IMR-90 (cell line): ENCODE measurements at regions not wholly inside any gene's neighbourhood (a gene's known extent, or its start where the extent isn't known, plus 50 kb on each side); places are given as distances from the start of the nearest gene placed in this dataset.

Source experiments
- ATAC-seq: fragments of 200-7000 bp; cut with Tn5 transposase; 2 replicates; pipeline ENCODE4 v1.9.1; 2020; ENCODE audit warnings: low read depth, mild to moderate bottlenecking, moderate library complexity
- BruUV-seq: library from RNA; stranded (reverse); fragments of 400-500 nt; replicated peaks from 2 replicates; lab custom pipeline; 2021; lab: Mats Ljungman, UMichigan
- CTCF ChIA-PET: fragments of 300-600 bp; formaldehyde crosslinking; extraction: SDS; loops from one replicate; lab custom pipeline; 2021; ENCODE audit warnings: antibody characterized with exemption; lab: Yijun Ruan, JAX
- POLR2A ChIA-PET: fragments of 300-600 bp; sonication (Branson Sonifier 250); formaldehyde crosslinking; loops from one replicate; lab custom pipeline; 2022; ENCODE audit warnings: antibody characterized with exemption; ENCODE audit not compliant: unreplicated experiment; lab: Charles Lee
- DNase-seq: peaks from one replicate; pipeline ENCODE4 v3.0.0; 2013
- H2AFZ ChIP-seq: replicated peaks from 2 replicates; pipeline ENCODE3; 2013; ENCODE audit warnings: low read length, mild to moderate bottlenecking; ENCODE audit not compliant: poor library complexity
- H2AK5ac ChIP-seq: 2 replicates; pipeline ENCODE4 v1.6.1; 2013; ENCODE audit warnings: low read depth, low read length, inconsistent platforms
- H2AK9ac ChIP-seq: replicated peaks from 2 replicates; pipeline ENCODE3; 2013; ENCODE audit warnings: mild to moderate bottlenecking, low read depth, low read length, moderate library complexity; ENCODE audit not compliant: poor library complexity
- H2BK120ac ChIP-seq: 2 replicates; pipeline ENCODE4 v1.6.1; 2013; ENCODE audit warnings: low read depth, low read length, inconsistent platforms
- H2BK15ac ChIP-seq: 3 replicates; pipeline ENCODE4 v1.6.1; 2013; ENCODE audit warnings: low read depth, low read length, inconsistent platforms
- H2BK20ac ChIP-seq: 2 replicates; pipeline ENCODE4 v1.6.1; 2013; ENCODE audit warnings: low read depth, mild to moderate bottlenecking, inconsistent platforms, low read length, moderate library complexity
- H2BK5ac ChIP-seq: 2 replicates; pipeline ENCODE4 v1.6.1; 2013; ENCODE audit warnings: mild to moderate bottlenecking, low read depth, low read length, inconsistent platforms; ENCODE audit not compliant: poor library complexity, severe bottlenecking
- H3K14ac ChIP-seq: replicated peaks from 2 replicates; pipeline ENCODE4 v1.6.1; 2013; ENCODE audit warnings: low read depth, low read length, inconsistent platforms
- H3K18ac ChIP-seq: 2 replicates; pipeline ENCODE4 v1.6.1; 2013; ENCODE audit warnings: low read depth, low read length, control low read depth
- H3K23ac ChIP-seq: 2 replicates; pipeline ENCODE4 v1.6.1; 2013; ENCODE audit warnings: low read depth, low read length, inconsistent platforms
- H3K27ac ChIP-seq: 2 replicates; pipeline ENCODE4 v1.5.1; 2013; ENCODE audit warnings: mild to moderate bottlenecking, control low read depth, low read length; ENCODE audit not compliant: insufficient read depth
- H3K27me3 ChIP-seq: 2 replicates; pipeline ENCODE4 v1.6.1; 2013; ENCODE audit warnings: low read length; ENCODE audit not compliant: control insufficient read depth, insufficient read depth
- H3K36me3 ChIP-seq: 2 replicates; pipeline ENCODE4 v1.6.1; 2013; ENCODE audit warnings: low read length, mixed read lengths; ENCODE audit not compliant: control insufficient read depth, insufficient read depth
- H3K4ac ChIP-seq: 2 replicates; pipeline ENCODE4 v1.6.1; 2013; ENCODE audit warnings: low read depth, low read length, inconsistent platforms
- H3K4me1 ChIP-seq: 2 replicates; pipeline ENCODE4 v1.6.1; 2013; ENCODE audit warnings: low read length, mixed read lengths; ENCODE audit not compliant: control insufficient read depth, insufficient read depth
- H3K4me2 ChIP-seq: 2 replicates; pipeline ENCODE4 v1.6.1; 2013; ENCODE audit warnings: low read depth, mild to moderate bottlenecking, control low read depth, low read length, moderate library complexity
- H3K4me3 ChIP-seq: 2 replicates; pipeline ENCODE4 v1.5.1; 2013; ENCODE audit warnings: low read depth, mild to moderate bottlenecking, control low read depth, low read length, moderate library complexity; ENCODE audit not compliant: insufficient read depth
- H3K56ac ChIP-seq: 2 replicates; pipeline ENCODE4 v1.6.1; 2013; ENCODE audit warnings: low read length, inconsistent platforms; ENCODE audit not compliant: insufficient read depth; ENCODE audit errors: extremely low read depth
- H3K79me1 ChIP-seq, 2 experiments: 2 replicates each; pipeline ENCODE4 v1.6.1; 2013; ENCODE audit warnings: low read length in 2 of 2, inconsistent platforms in 1 of 2, low read depth in 1 of 2
- H3K9ac ChIP-seq: 2 replicates; pipeline ENCODE4 v1.6.1; 2013; ENCODE audit warnings: low read depth, low read length, control low read depth
- H3K9me1 ChIP-seq: 2 replicates; pipeline ENCODE4 v1.6.1; 2013; ENCODE audit warnings: low read length, inconsistent platforms; ENCODE audit not compliant: insufficient read depth
- H3K9me3 ChIP-seq: 2 replicates; pipeline ENCODE4 v1.6.1; 2013; ENCODE audit warnings: low read length; ENCODE audit not compliant: control insufficient read depth, insufficient read depth
- H4K20me1 ChIP-seq: 2 replicates; pipeline ENCODE4 v1.6.1; 2013; ENCODE audit warnings: low read length, inconsistent platforms; ENCODE audit not compliant: insufficient read depth
- H4K5ac ChIP-seq: 2 replicates; pipeline ENCODE4 v1.6.1; 2013; ENCODE audit warnings: mild to moderate bottlenecking, low read depth, low read length, control low read depth
- H4K8ac ChIP-seq, 2 experiments: 2 replicates each; pipeline ENCODE4 v1.6.1; 2013; ENCODE audit warnings: low read depth in 2 of 2, low read length in 2 of 2, control low read depth in 1 of 2, inconsistent platforms in 1 of 2
- H4K91ac ChIP-seq: 2 replicates; pipeline ENCODE4 v1.6.1; 2013; ENCODE audit warnings: low read depth, low read length, inconsistent platforms; ENCODE audit not compliant: insufficient read depth
- FOS ChIP-seq: fragments of 150-350 bp; IDR thresholded peaks from 2 replicates; pipeline ENCODE4 v1.6.1; 2016; ENCODE audit warnings: low read depth, low read length
- MAFK ChIP-seq: IDR thresholded peaks from 2 replicates; pipeline ENCODE4 v1.6.1; 2012; ENCODE audit warnings: low read depth, low read length, improper control_type of control experiment
- MAZ ChIP-seq: IDR thresholded peaks from 2 replicates; pipeline ENCODE4 v1.6.1; 2012; ENCODE audit warnings: low read depth, mild to moderate bottlenecking, low read length, improper control_type of control experiment, moderate library complexity, borderline replicate concordance
- MXI1 ChIP-seq: IDR thresholded peaks from 2 replicates; pipeline ENCODE4 v1.6.1; 2012; ENCODE audit warnings: low read depth, mild to moderate bottlenecking, low read length, moderate library complexity, borderline replicate concordance
- WGBS, 2 experiments: methylation state at CpG; one replicate each; pipeline versions ENCODE4 v1.1.5 to v1.1.7; 2013; ENCODE audit warnings: missing lambda C conversion rate in 2 of 2; ENCODE audit not compliant: insufficient read length in 1 of 2; ENCODE audit errors: extremely low coverage in 2 of 2; 5-methylcytosine and 5-hydroxymethylcytosine counted together
- dilution Hi-C: fragments of 300-500 bp; cut with HindIII; formaldehyde crosslinking; loops from one replicate; pipeline ENCODE4 v1.14.3; 2018; ENCODE audit warnings: low sequenced_read_pairs; ENCODE audit not compliant: unreplicated experiment
- in situ Hi-C: fragments of 300-500 bp; cut with MboI; formaldehyde crosslinking; loops from 3 replicates; pipeline ENCODE4 v1.14.3; 2019; ENCODE audit warnings: low sequenced_read_pairs, inconsistent platforms, mixed read lengths
- intact Hi-C: fragments of 100-400 bp; cut with micrococcal nuclease; formaldehyde crosslinking; loops from 2 replicates; pipeline ENCODE4 v1.10.0; 2022

- Histone ChIP-seq H2BK15ac (no peak overlapping the region), H3K14ac (no peak overlapping the region), H3K36me3 (no peaks in the 10 kb centered on the region), H3K79me1 (no peaks in the 10 kb centered on the region), H2AFZ (no peak overlapping the region), H3K56ac (no peak overlapping the region), H3K9me3 (peaks cover 60% of the 10 kb centered on the region), H3K4me2 (no peak overlapping the region), H4K20me1 (no peaks in the 10 kb centered on the region), H4K5ac (no peak overlapping the region), H3K23ac (no peak overlapping the region), H2BK120ac (no peak overlapping the region), H2BK5ac (no peak overlapping the region), H3K18ac (no peak overlapping the region), H3K9ac (no peak overlapping the region), H2BK20ac (no peak overlapping the region), H2AK9ac (no peak overlapping the region), H3K27me3 (no peaks in the 10 kb centered on the region), H3K9me1 (no peaks in the 10 kb centered on the region), H4K8ac (no peak overlapping the region), H3K4me1 (no peaks in the 10 kb centered on the region), H4K91ac (no peak overlapping the region), H3K4ac (no peak overlapping the region), H3K4me3 (no peak overlapping the region), H2AK5ac (no peak overlapping the region), H3K27ac (no peak overlapping the region)
- WGBS, 2 experiments = 69% methylated on average over 10 of the region's 18 CpGs; no CpG with 5 or more reads in 1 of the 2 experiments
- dilution Hi-C loops = no loop called here
- ChIA-PET CTCF (no interaction called here), POLR2A (no interaction called here)
- intact Hi-C loops = no loop called here
- no TSS peak for BruUV-seq
- no peak for DNase-seq
- no peak for ATAC-seq
- in situ Hi-C loops = no loop called here
- TF ChIP-seq MXI1 = no peak
- TF ChIP-seq MAFK = no peak
- no peak for TF ChIP-seq MAZ
- TF ChIP-seq FOS = no peak
Measured at GRCh38 chr14:104358528-104359300, 220.3 kb downstream of the KIF26A start.
